MM.1S (cell line): ENCODE measurements at regions not wholly inside any gene's neighbourhood (a gene's known extent, or its start where the extent isn't known, plus 50 kb on each side); places are given as distances from the start of the nearest gene placed in this dataset.

Experiments used
- EZH2 ChIP-seq: fragments of 300-600 bp; sonication (generic); optimal IDR thresholded peaks from 2 replicates; pipeline ENCODE3; 2017; ENCODE audit warnings: low read depth, mild to moderate bottlenecking, antibody characterized with exemption, low read length, mixed read lengths
- EZH2phosphoT487 ChIP-seq: fragments of 300-600 bp; sonication (generic); IDR thresholded peaks from 2 replicates; pipeline ENCODE4 v1.6.1; 2018; ENCODE audit warnings: antibody characterized with exemption, low read length
- TF ChIP-seq, protein P1 (sequence below): fragments of 300-600 bp; sonication (generic); IDR thresholded peaks from 2 replicates; pipeline ENCODE4 v1.5.1; 2016; ENCODE audit warnings: antibody characterized with exemption, low read length, mixed read lengths

DNA sequence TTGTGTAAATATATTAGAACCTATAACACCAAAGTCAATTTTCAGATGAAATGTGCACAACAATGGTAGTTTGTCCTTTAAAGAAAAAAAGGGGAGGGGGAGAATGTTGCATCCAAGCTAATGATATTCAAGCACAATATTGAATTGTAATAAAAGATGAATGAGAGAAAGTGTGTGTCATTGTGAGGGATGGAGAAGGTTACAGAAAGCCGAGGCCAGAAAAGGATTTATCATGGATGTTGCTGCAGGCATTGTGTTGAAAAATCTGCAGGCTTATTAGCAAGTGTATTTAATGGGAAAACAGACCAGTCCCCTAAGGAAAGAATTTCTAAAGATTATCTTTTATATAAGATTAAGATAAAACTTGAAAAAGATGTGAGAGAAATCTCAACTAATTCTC, 186.5 kb downstream of the SPTSSA start:
- TF ChIP-seq, protein P1, sequence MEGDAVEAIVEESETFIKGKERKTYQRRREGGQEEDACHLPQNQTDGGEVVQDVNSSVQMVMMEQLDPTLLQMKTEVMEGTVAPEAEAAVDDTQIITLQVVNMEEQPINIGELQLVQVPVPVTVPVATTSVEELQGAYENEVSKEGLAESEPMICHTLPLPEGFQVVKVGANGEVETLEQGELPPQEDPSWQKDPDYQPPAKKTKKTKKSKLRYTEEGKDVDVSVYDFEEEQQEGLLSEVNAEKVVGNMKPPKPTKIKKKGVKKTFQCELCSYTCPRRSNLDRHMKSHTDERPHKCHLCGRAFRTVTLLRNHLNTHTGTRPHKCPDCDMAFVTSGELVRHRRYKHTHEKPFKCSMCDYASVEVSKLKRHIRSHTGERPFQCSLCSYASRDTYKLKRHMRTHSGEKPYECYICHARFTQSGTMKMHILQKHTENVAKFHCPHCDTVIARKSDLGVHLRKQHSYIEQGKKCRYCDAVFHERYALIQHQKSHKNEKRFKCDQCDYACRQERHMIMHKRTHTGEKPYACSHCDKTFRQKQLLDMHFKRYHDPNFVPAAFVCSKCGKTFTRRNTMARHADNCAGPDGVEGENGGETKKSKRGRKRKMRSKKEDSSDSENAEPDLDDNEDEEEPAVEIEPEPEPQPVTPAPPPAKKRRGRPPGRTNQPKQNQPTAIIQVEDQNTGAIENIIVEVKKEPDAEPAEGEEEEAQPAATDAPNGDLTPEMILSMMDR = no peak
- TF ChIP-seq EZH2phosphoT487 = no peak
- TF ChIP-seq EZH2 = no peak
